ENCODE measurements at regions not wholly inside any gene's neighbourhood (a gene's known extent, or its start where the extent isn't known, plus 50 kb on each side); places are given as distances from the start of the nearest gene placed in this dataset.

- TF ChIP-seq CTCF (conservative IDR thresholded peaks at IDR 0.05; ENCODE audit: low read depth, low read length) (no peak), EZH2 (IDR thresholded peaks at IDR 0.05; ENCODE audit: borderline replicate concordance, low read depth, low read length, poor library complexity, severe bottlenecking) (no peak)
Observed at GRCh38 chr11:98732947-98733346, 287.8 kb upstream of the CNTN5 start.

Data from A673 (cell line).